HepG2 (cell line): ENCODE measurements at regions not wholly inside any gene's neighbourhood (a gene's known extent, or its start where the extent isn't known, plus 50 kb on each side); places are given as distances from the start of the nearest gene placed in this dataset.

ENCODE experiments used
- ARID4A ChIP-seq: sonication (generic); formaldehyde crosslinking; IDR thresholded peaks from 2 replicates; pipeline ENCODE4 v1.5.0; 2020; ENCODE audit warnings: mild to moderate bottlenecking, missing genetic modification reagents, borderline replicate concordance
- DMAP1 ChIP-seq: IDR thresholded peaks from 2 replicates; pipeline ENCODE4 v1.6.1; 2016
- FOXK1 ChIP-seq: sonication (generic); formaldehyde crosslinking; IDR thresholded peaks from 2 replicates; pipeline ENCODE4 v1.4.0; 2020; ENCODE audit warnings: low read depth, missing genetic modification reagents, borderline replicate concordance
- HOXA5 ChIP-seq: sonication (generic); formaldehyde crosslinking; IDR thresholded peaks from 2 replicates; pipeline ENCODE4 v1.4.0; 2020; ENCODE audit warnings: missing genetic modification reagents
- RBFOX2 ChIP-seq: fragments of 200-400 bp; formaldehyde crosslinking; IDR thresholded peaks from 2 replicates; pipeline ENCODE4 v1.6.1; 2017; ENCODE audit warnings: low read depth, mild to moderate bottlenecking, low read length
- SNAPC2 ChIP-seq: sonication (generic); formaldehyde crosslinking; IDR thresholded peaks from 2 replicates; pipeline ENCODE4 v1.8.1; 2022; ENCODE audit warnings: mild to moderate bottlenecking, missing genetic modification reagents
- TERF1 ChIP-seq: sonication (generic); formaldehyde crosslinking; IDR thresholded peaks from 2 replicates; pipeline ENCODE4 v1.8.0; 2022; ENCODE audit warnings: mild to moderate bottlenecking, missing genetic modification reagents, moderate library complexity
- ZNF142 ChIP-seq: sonication (generic); formaldehyde crosslinking; IDR thresholded peaks from 2 replicates; pipeline ENCODE4 v1.4.0; 2020; ENCODE audit warnings: missing genetic modification reagents
- ZNF564 ChIP-seq: sonication (generic); formaldehyde crosslinking; IDR thresholded peaks from 2 replicates; pipeline ENCODE4 v1.8.1; 2023; ENCODE audit warnings: mild to moderate bottlenecking, missing genetic modification reagents

GRCh38 chr10:31607481-31607880 lies 288.5 kb downstream of the ZEB1 start (continued):
- TF ChIP-seq ARID4A (CRISPR knock-in tag) (no peak), SNAPC2 (CRISPR knock-in tag) (no peak), HOXA5 (CRISPR knock-in tag) (no peak), ZNF564 (CRISPR knock-in tag) (no peak), FOXK1 (CRISPR knock-in tag) (no peak), RBFOX2 (no peak), DMAP1 (CRISPR knock-in tag) (no peak), TERF1 (CRISPR knock-in tag) (no peak), ZNF142 (CRISPR knock-in tag) (no peak)
